ENCODE measurements at regions not wholly inside any gene's neighbourhood (a gene's known extent, or its start where the extent isn't known, plus 50 kb on each side); places are given as distances from the start of the nearest gene placed in this dataset.

GRCh38 chr3:155007729-155008128 lies 72.4 kb upstream of the MME start:
- no peak overlapping the region for H3K4me3 ChIP-seq (ENCODE audit: control insufficient read depth, low read depth, low read length)
- TF ChIP-seq CTCF (IDR thresholded peaks at IDR 0.05; ENCODE audit: control insufficient read depth, insufficient read depth, low read depth, low read length, missing control alignments), result no peak
- no peak for DNase-seq (ENCODE audit: low read depth)

- H3K4me3 ChIP-seq (ENCODE audit: control insufficient read depth, low read depth, low read length), result no peak overlapping the region
- TF ChIP-seq CTCF (IDR thresholded peaks at IDR 0.05; ENCODE audit: control insufficient read depth, insufficient read depth, low read depth, low read length, missing control alignments), result no peak
- no peak for DNase-seq (ENCODE audit: low read depth)
Observed at GRCh38 chr3:155001289-155002010, 78.7 kb upstream of the MME start.

DNA sequence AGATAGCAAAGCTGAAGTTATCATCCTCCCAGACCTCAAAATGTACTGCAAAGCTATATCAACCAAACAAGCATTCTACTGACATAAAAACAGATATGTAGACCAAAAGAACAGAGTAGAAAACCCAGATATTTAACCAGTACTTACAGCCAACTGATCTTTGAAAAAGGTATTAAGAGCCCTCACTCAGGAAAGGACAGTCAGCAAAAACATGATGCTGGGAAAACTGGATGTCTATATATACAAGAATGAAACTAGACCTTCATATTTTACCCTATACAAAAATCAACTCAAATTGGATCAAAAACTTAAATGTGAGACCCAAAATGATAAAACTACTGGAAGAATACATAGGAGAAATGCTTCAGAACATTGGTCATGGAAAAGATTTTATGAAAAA lies 87.5 kb upstream of the MME start:
- no peak for TF ChIP-seq CTCF (IDR thresholded peaks at IDR 0.05; ENCODE audit: control insufficient read depth, insufficient read depth, low read depth, low read length, missing control alignments)
- no peak for DNase-seq (ENCODE audit: low read depth)
- no peak overlapping the region for H3K4me3 ChIP-seq (ENCODE audit: control insufficient read depth, low read depth, low read length)

- no peak for TF ChIP-seq CTCF (IDR thresholded peaks at IDR 0.05; ENCODE audit: control insufficient read depth, insufficient read depth, low read depth, low read length, missing control alignments)
- no peak overlapping the region for H3K4me3 ChIP-seq (ENCODE audit: control insufficient read depth, low read depth, low read length)
- no peak for DNase-seq (ENCODE audit: low read depth)
Observed at GRCh38 chr3:154990543-154990942, 89.6 kb upstream of the MME start.

DNA sequence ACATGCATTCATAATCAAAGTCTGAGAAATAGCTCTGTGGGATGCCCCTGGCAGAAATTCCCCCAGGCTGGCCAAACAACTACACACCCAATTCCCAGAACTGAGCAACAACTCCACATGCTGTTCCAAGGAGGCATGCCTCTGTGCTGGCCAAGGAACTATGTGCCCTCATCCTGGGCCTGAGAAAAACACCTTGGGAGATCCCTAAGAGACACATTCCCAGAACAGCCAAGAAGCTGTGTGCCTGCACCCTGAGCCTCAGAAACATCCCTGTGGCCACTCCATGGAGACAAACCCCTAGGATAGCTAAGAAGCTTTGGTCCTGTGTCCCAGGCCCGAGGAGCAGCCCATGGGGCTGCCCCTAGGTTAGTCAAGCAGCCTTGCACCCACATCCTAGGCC lies 92.3 kb upstream of the MME start:
- no peak overlapping the region for H3K4me3 ChIP-seq (ENCODE audit: control insufficient read depth, low read depth, low read length)
- TF ChIP-seq CTCF (IDR thresholded peaks at IDR 0.05; ENCODE audit: control insufficient read depth, insufficient read depth, low read depth, low read length, missing control alignments), result no peak
- no peak for DNase-seq (ENCODE audit: low read depth)

GRCh38 chr3:154981664-154982063 lies 98.5 kb upstream of the MME start:
- no peak for DNase-seq (ENCODE audit: low read depth)
- no peak for TF ChIP-seq CTCF (IDR thresholded peaks at IDR 0.05; ENCODE audit: control insufficient read depth, insufficient read depth, low read depth, low read length, missing control alignments)
- H3K4me3 ChIP-seq (ENCODE audit: control insufficient read depth, low read depth, low read length), result no peak overlapping the region

Measured in AG09309 (cell line).